Liver (tissue), 8 donors: ENCODE measurements at regions not wholly inside any gene's neighbourhood (a gene's known extent, or its start where the extent isn't known, plus 50 kb on each side); places are given as distances from the start of the nearest gene placed in this dataset.

Source experiments
- DNase-seq: peaks from one replicate; pipeline ENCODE4 v3.0.0-alpha.2; 2017; ENCODE audit warnings: low spot score
- H3K27ac ChIP-seq, 2 donors: one replicate each; pipeline ENCODE4 v1.7.0; 2013; ENCODE audit warnings: inconsistent platforms in 2 of 2, low read length in 2 of 2, control low read depth in 1 of 2, low read depth in 1 of 2, mild to moderate bottlenecking in 1 of 2
- H3K27me3 ChIP-seq, 4 donors: one replicate each; pipeline versions ENCODE4 v1.6.1 to v1.7.0; 2013; ENCODE audit warnings: low read length in 3 of 4, inconsistent platforms in 1 of 4, mild to moderate bottlenecking in 1 of 4, moderate library complexity in 1 of 4; ENCODE audit not compliant: control insufficient read depth in 4 of 4, insufficient read depth in 4 of 4
- H3K36me3 ChIP-seq, 4 donors: one replicate each; pipeline versions ENCODE4 v1.6.1 to v1.7.0; 2013; ENCODE audit warnings: low read length in 3 of 4, mild to moderate bottlenecking in 3 of 4, low read depth in 1 of 4, moderate library complexity in 1 of 4; ENCODE audit not compliant: control insufficient read depth in 4 of 4, insufficient read depth in 3 of 4
- H3K4me1 ChIP-seq, 4 donors: one replicate each; pipeline versions ENCODE4 v1.6.1 to v1.7.0; 2013; ENCODE audit warnings: low read length in 3 of 4, mild to moderate bottlenecking in 3 of 4, moderate library complexity in 1 of 4; ENCODE audit not compliant: control insufficient read depth in 4 of 4, insufficient read depth in 4 of 4
- H3K4me3 ChIP-seq, 3 donors: one replicate each; pipeline versions ENCODE4 v1.6.1 to v1.7.0; 2013; ENCODE audit warnings: low read length in 3 of 3, control low read depth in 1 of 3, low read depth in 1 of 3, mild to moderate bottlenecking in 1 of 3
- H3K9ac ChIP-seq, 2 donors: one replicate each; pipeline ENCODE4 v1.7.0; 2013; ENCODE audit warnings: low read length in 2 of 2, mild to moderate bottlenecking in 2 of 2, moderate library complexity in 2 of 2, control low read depth in 1 of 2, low read depth in 1 of 2
- H3K9me3 ChIP-seq, 4 donors: one replicate each; pipeline versions ENCODE4 v1.6.1 to v1.7.0; 2013; ENCODE audit warnings: low read length in 3 of 4; ENCODE audit not compliant: control insufficient read depth in 4 of 4
- EGR1 ChIP-seq, 2 donors: IDR thresholded peaks; 2 replicates each; pipeline ENCODE4 v1.6.1; 2016 to 2018; ENCODE audit warnings: antibody characterized with exemption in 2 of 2, low read depth in 2 of 2
- FOXA2 ChIP-seq: IDR thresholded peaks from 2 replicates; pipeline ENCODE4 v1.6.1; 2016; ENCODE audit warnings: antibody characterized with exemption
- HNF4A ChIP-seq, 2 donors: conservative IDR thresholded peaks; 2 replicates each; pipeline ENCODE4 v1.6.1; 2016; ENCODE audit warnings: antibody characterized with exemption in 2 of 2, mild to moderate bottlenecking in 2 of 2
- HNF4G ChIP-seq: IDR thresholded peaks from 2 replicates; pipeline ENCODE4 v1.6.1; 2016; ENCODE audit warnings: antibody characterized with exemption
- JUND ChIP-seq, 2 donors: IDR thresholded peaks; 2 replicates each; pipeline ENCODE4 v1.6.1; 2016; ENCODE audit warnings: antibody characterized with exemption in 2 of 2
- NR2F2 ChIP-seq: IDR thresholded peaks from 2 replicates; pipeline ENCODE4 v1.6.1; 2016; ENCODE audit warnings: antibody characterized with exemption
- REST ChIP-seq: IDR thresholded peaks from 2 replicates; pipeline ENCODE4 v1.6.1; 2016; ENCODE audit warnings: antibody characterized with exemption, mild to moderate bottlenecking
- SP1 ChIP-seq: IDR thresholded peaks from 2 replicates; pipeline ENCODE4 v1.6.1; 2018; ENCODE audit warnings: antibody characterized with exemption, mild to moderate bottlenecking
- TAF1 ChIP-seq: conservative IDR thresholded peaks from 2 replicates; pipeline ENCODE4 v1.6.1; 2016; ENCODE audit warnings: antibody characterized with exemption, mild to moderate bottlenecking
- YY1 ChIP-seq: IDR thresholded peaks from 2 replicates; pipeline ENCODE4 v1.6.1; 2016; ENCODE audit warnings: antibody characterized with exemption, mild to moderate bottlenecking
- WGBS: extraction: QIAGEN DNeasy Blood & Tissue Kit; methylation state at CpG from one replicate; pipeline ENCODE4 v1.1.7; 2013; 5-methylcytosine and 5-hydroxymethylcytosine counted together
- TF ChIP-seq, protein P1 (sequence below): IDR thresholded peaks from 2 replicates; pipeline ENCODE4 v1.6.1; 2016; ENCODE audit warnings: antibody characterized with exemption
- TF ChIP-seq, protein P2 (sequence below): IDR thresholded peaks from 2 replicates; pipeline ENCODE4 v1.6.1; 2016; ENCODE audit warnings: antibody characterized with exemption
- TF ChIP-seq, protein P3 (sequence below): fragments of 150-350 bp; IDR thresholded peaks from 2 replicates; pipeline ENCODE4 v1.5.1; 2017; ENCODE audit warnings: improper control_type of control experiment, low read depth, low read length; ENCODE audit not compliant: missing input control
- donor health status: healthy.
- donor health status: healthy.
- donor health status: healthy.
- donor health status: healthy.
- donor health status: healthy.

- Histone ChIP-seq H3K27ac (no peak overlapping the region), H3K9ac (no peak overlapping the region), H3K9me3 (no peaks in the 10 kb centered on the region), H3K36me3 (no peaks in the 10 kb centered on the region), H3K4me1 (peaks cover 0 to 6% (median 1%) of the 10 kb centered on the region in 4 donors), H3K4me3 (no peak overlapping the region), H3K27me3 (no peaks in the 10 kb centered on the region)
- TF ChIP-seq EGR1 (IDR thresholded peaks at IDR 0.05; ENCODE audit: low read depth in 2 of 2) (no peak), HNF4A (conservative IDR thresholded peaks at IDR 0.05) (no peak), JUND (IDR thresholded peaks at IDR 0.05) (no peak), REST (no peak), TAF1 (no peak), SP1 (no peak), HNF4G (no peak)
- 86% methylated on average over 5 of the region's 5 CpGs for WGBS
- no peak for DNase-seq
These were observed 285.8 kb downstream of the COG6 start for GRCh38 chr13:39941236-39941635.

GRCh38 chr13:39941911-39942551 lies 286.6 kb downstream of the COG6 start:
- Histone ChIP-seq H3K9me3 (no peaks in the 10 kb centered on the region), H3K27ac (no peak overlapping the region), H3K4me1 (peaks cover 0 to 4% (median 1%) of the 10 kb centered on the region in 4 donors), H3K27me3 (no peaks in the 10 kb centered on the region), H3K36me3 (no peaks in the 10 kb centered on the region), H3K4me3 (no peak overlapping the region), H3K9ac (no peak overlapping the region)
- DNase-seq: no peak
- WGBS: 79% methylated on average over 8 of the region's 8 CpGs
- TF ChIP-seq, protein P1, sequence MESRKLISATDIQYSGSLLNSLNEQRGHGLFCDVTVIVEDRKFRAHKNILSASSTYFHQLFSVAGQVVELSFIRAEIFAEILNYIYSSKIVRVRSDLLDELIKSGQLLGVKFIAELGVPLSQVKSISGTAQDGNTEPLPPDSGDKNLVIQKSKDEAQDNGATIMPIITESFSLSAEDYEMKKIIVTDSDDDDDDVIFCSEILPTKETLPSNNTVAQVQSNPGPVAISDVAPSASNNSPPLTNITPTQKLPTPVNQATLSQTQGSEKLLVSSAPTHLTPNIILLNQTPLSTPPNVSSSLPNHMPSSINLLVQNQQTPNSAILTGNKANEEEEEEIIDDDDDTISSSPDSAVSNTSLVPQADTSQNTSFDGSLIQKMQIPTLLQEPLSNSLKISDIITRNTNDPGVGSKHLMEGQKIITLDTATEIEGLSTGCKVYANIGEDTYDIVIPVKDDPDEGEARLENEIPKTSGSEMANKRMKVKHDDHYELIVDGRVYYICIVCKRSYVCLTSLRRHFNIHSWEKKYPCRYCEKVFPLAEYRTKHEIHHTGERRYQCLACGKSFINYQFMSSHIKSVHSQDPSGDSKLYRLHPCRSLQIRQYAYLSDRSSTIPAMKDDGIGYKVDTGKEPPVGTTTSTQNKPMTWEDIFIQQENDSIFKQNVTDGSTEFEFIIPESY: no peak
- TF ChIP-seq, protein P2, sequence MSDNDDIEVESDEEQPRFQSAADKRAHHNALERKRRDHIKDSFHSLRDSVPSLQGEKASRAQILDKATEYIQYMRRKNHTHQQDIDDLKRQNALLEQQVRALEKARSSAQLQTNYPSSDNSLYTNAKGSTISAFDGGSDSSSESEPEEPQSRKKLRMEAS: no peak
- TF ChIP-seq, protein P3, sequence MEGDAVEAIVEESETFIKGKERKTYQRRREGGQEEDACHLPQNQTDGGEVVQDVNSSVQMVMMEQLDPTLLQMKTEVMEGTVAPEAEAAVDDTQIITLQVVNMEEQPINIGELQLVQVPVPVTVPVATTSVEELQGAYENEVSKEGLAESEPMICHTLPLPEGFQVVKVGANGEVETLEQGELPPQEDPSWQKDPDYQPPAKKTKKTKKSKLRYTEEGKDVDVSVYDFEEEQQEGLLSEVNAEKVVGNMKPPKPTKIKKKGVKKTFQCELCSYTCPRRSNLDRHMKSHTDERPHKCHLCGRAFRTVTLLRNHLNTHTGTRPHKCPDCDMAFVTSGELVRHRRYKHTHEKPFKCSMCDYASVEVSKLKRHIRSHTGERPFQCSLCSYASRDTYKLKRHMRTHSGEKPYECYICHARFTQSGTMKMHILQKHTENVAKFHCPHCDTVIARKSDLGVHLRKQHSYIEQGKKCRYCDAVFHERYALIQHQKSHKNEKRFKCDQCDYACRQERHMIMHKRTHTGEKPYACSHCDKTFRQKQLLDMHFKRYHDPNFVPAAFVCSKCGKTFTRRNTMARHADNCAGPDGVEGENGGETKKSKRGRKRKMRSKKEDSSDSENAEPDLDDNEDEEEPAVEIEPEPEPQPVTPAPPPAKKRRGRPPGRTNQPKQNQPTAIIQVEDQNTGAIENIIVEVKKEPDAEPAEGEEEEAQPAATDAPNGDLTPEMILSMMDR: no peak
- TF ChIP-seq FOXA2 (no peak), NR2F2 (no peak), TAF1 (no peak), HNF4G (no peak), YY1 (no peak), HNF4A (conservative IDR thresholded peaks at IDR 0.05) (no peak)
